ENCODE measurements at regions not wholly inside any gene's neighbourhood (a gene's known extent, or its start where the extent isn't known, plus 50 kb on each side); places are given as distances from the start of the nearest gene placed in this dataset.

- no peak for TF ChIP-seq POLR2AphosphoS5 (IDR thresholded peaks at IDR 0.05; ENCODE audit: low read depth, low read length)
- no peak for TF ChIP-seq TAF1 (IDR thresholded peaks at IDR 0.05; ENCODE audit: borderline replicate concordance, insufficient read depth, low read length)
- TF ChIP-seq, protein P1, sequence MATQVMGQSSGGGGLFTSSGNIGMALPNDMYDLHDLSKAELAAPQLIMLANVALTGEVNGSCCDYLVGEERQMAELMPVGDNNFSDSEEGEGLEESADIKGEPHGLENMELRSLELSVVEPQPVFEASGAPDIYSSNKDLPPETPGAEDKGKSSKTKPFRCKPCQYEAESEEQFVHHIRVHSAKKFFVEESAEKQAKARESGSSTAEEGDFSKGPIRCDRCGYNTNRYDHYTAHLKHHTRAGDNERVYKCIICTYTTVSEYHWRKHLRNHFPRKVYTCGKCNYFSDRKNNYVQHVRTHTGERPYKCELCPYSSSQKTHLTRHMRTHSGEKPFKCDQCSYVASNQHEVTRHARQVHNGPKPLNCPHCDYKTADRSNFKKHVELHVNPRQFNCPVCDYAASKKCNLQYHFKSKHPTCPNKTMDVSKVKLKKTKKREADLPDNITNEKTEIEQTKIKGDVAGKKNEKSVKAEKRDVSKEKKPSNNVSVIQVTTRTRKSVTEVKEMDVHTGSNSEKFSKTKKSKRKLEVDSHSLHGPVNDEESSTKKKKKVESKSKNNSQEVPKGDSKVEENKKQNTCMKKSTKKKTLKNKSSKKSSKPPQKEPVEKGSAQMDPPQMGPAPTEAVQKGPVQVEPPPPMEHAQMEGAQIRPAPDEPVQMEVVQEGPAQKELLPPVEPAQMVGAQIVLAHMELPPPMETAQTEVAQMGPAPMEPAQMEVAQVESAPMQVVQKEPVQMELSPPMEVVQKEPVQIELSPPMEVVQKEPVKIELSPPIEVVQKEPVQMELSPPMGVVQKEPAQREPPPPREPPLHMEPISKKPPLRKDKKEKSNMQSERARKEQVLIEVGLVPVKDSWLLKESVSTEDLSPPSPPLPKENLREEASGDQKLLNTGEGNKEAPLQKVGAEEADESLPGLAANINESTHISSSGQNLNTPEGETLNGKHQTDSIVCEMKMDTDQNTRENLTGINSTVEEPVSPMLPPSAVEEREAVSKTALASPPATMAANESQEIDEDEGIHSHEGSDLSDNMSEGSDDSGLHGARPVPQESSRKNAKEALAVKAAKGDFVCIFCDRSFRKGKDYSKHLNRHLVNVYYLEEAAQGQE (IDR thresholded peaks at IDR 0.05; ENCODE audit: insufficient read depth in 1 of 2, low read depth in 2 of 2, low read length in 2 of 2), result no peak
- TF ChIP-seq FOXP2 (optimal IDR thresholded peaks at IDR 0.05; ENCODE audit: borderline replicate concordance, extremely low read depth, extremely low read length, insufficient read depth), result no peak
- no peak for TF ChIP-seq SIN3A (IDR thresholded peaks at IDR 0.05; ENCODE audit: borderline replicate concordance, insufficient read depth, low read length)
Measured at GRCh38 chr15:93880358-93880757, 351.0 kb upstream of the MCTP2 start.

Measured in PFSK-1 (cell line).